ENCODE measurements at regions not wholly inside any gene's neighbourhood (a gene's known extent, or its start where the extent isn't known, plus 50 kb on each side); places are given as distances from the start of the nearest gene placed in this dataset.
A peak's percentile ranks its signal among the peaks of the same experiment; 100 is the strongest.

DNA sequence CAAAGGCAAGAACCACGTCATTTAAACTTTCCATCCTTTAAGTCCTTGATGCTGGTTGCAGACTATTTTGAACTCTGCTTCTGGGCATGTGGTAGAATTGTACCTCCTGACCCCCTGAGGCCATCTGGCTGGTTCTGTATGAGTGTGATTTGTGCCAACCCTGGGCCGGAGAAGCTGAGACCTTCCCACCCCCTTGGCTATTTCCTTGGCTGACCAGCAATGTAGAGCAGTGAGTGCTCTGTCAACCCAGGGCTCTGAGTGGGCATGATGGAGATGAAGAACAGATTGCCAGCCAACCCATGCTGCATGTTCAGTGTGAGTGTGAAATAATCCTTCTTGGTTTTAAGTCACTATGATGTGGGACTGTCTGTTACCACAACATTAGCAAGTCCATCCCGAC lies 82.1 kb upstream of the RASGRP1 start:
- DNase-seq (ENCODE audit: insufficient read length, low spot score) (no peak), FAIRE-seq (no peak)

DNA sequence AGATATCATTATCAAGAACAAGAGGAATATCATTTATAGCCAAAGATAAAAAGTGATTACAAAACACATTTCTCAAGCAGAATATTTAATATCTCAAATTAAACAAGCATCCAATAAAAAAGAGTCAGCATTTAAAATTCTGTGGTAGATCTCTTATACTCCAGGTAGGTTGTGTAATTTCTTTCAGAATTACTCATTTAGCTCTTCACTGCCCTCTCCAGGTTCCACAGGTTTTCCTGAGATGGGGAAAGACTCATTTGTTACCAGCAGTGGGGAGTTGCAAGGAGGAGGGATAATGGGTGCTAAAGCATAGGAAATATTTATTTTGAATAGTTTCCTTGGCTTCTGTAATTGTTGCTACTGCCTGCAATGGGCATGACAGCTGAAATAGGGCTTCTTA lies 83.1 kb upstream of the RASGRP1 start:
- DNase-seq (ENCODE audit: insufficient read length, low spot score) (peak; percentile 17), FAIRE-seq (no peak)

DNA sequence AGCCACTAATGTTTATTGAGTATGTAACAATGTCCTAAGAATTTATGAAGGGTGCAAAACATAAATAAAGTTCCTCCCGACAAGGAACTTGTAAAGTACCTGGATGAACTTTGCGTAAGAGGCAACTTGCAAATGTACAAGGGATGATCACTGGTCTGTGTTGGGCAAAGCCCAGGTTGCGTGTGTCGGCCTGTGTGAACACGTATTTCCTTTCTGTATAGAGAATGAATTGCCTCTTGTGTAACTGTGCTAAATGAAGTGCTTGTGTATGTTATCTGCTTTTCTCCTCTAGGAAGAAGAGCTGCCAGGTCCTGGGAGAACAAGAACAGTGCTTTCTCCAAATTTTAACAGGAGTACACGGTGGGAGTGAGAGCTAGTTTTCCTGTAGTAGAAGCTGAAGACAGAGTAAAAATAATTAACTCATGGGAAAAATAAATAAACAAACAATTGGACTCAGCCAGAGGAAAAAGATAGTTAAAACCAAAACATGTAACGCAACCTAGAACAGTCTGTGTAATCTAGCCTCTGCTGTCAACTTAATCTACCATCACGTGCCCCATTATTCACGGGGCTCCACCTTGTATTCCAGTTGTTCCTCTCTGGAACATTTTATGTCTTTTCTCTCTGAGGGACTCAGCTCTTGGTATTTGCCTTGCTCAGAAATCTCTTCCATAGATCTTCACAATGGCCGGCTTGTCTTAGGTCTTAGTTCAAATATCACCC lies 83.7 kb upstream of the RASGRP1 start:
- no peak for FAIRE-seq

DNA sequence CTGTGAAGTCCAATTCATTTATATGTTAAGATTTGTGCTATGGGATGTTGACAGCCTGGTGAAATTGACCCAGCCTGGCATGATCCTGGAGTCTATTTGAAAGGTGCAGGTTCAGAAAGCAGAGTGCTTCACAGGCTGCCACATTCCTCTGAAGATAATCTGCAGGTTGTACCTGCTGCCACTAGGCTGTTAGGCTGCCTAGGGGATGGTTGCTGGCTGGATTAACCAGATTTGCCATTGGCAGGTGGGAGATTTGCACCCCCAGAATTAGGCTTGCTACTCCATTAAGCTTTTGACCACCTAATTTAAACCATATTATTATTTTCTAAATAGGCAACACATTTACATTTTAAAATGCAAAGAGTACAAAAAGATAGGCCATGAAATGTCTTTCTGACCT lies 85.8 kb upstream of the RASGRP1 start:
- FAIRE-seq, result no peak
- DNase-seq (ENCODE audit: insufficient read length, low spot score), result no peak

More for the DNA sequence above, 83.7 kb upstream of the RASGRP1 start:
- DNase-seq (ENCODE audit: insufficient read length, low spot score), result no peak

DNA sequence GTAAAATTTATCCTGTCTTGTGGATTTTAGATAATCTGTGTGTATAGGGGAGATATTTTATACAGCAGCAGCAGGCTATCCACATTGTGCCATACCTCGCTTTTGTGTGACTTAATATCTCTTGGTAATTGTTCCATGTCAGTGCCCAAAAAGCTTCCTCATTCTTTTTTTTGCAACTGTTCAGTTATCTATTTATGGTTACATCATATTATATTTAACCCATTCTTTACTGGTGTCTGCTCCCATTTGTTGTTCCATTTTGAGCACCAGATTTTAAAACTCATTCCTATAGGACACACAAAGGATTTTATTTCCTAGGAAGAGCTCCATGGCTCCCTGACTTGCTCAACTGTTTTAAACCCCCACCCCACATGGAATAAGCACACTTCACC lies 86.3 kb upstream of the RASGRP1 start:
- DNase-seq (ENCODE audit: insufficient read length, low spot score) (no peak), FAIRE-seq (no peak)

DNA sequence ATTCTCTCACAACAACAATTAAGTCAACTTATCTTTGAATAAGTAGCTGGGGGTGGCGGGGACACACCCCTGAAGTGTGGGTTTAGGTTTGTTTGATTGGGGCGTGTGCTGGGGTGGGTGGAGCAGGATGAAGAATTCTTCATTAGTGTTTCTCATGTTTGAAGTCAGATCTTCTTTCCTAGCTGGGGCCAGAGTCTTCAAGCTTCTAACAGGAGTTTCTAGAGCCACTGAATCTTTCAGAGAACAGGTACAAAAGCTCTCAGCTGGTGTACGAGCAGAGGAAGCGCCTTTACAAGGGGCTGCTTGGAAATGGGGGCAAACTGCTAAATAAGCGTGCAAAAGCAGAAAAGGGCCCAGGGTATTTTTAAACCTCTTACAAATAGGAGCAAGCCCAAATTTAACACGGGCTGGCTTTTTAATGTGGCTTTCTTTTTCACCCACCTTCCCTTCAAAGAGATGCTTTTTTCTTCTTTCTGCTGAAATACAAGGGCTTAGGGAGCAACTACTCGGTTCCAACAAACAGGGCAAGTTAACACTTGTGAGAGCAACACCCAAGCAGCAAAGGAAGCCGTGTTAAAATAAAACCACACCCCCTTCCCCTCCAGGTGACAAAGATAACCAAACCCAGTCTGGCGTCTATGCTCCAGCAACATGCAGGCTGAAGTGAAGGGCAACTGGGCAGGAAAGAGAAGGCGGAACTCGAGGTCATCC lies 86.9 kb upstream of the RASGRP1 start:
- DNase-seq (ENCODE audit: insufficient read length, low spot score) (no peak), FAIRE-seq (no peak)

DNA sequence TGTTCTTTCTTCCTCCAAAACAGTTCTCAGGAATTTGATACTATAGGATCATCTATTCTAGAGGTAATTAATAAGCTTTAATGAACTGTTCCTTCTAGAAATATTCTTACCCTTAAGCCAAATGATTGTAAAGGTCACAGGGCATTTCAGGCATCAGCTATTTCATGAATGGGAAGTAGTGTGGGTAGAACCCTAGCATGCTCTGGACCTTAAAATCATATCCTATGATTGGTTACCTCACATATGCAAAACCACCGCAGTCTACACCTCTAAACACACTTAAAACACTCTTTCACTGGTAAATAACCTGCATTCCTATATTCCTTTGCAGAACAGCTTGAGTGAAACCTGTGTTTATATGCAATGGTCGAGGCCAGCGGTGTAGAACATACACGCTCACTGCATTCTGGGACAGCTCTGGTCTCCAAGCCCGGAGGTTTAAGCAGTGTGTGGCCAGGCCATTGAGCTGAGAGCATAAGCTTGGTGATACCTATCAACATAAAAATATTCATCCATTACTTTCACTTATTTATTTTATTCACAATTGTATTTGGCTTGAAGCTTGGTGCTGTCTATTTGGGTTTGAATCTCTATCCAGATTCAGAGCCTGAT lies 87.7 kb upstream of the RASGRP1 start:
- no peak for FAIRE-seq
- DNase-seq (ENCODE audit: insufficient read length, low spot score), result no peak

DNA sequence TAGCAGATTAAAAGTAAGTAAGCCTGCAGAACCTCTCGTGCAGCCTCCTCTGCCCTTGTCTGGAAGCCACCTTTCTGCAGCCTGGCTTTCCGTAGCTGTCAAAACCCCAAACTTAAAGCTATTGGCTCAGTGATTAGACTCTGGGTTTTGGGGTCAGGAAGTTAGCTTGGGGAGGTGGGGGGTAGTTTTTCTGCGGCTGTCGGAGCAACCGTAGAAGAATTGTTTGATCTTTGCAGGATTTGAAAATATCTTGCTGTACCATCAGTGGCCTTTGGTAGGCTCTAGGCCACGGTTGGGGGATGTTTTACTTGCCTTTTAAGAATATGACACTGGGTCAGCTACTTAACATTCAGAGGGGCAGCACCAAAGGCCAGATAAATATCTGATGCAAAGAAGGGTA lies 88.4 kb upstream of the RASGRP1 start:
- no peak for FAIRE-seq
- DNase-seq (ENCODE audit: insufficient read length, low spot score), result no peak

DNA sequence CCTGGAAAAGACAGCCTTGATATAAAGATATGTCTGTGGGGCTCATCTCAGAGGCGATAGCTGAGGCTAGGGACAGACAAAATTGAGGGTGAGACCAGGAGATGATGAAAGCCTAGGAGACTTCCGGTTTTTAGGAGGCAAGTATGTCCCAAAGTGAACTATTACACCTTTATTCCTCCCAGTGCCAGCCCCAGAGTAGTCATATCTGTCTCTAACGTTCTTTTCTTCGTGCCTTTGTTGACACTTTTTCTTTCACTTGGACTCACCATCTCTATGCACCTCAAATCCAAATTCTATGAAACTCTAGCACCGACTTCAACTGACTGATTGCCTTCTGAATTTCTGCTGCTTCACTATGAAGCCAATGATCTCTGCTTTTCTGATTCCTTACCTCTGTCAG lies 93.8 kb upstream of the RASGRP1 start:
- FAIRE-seq (no peak), DNase-seq (ENCODE audit: insufficient read length, low spot score) (no peak)

DNA sequence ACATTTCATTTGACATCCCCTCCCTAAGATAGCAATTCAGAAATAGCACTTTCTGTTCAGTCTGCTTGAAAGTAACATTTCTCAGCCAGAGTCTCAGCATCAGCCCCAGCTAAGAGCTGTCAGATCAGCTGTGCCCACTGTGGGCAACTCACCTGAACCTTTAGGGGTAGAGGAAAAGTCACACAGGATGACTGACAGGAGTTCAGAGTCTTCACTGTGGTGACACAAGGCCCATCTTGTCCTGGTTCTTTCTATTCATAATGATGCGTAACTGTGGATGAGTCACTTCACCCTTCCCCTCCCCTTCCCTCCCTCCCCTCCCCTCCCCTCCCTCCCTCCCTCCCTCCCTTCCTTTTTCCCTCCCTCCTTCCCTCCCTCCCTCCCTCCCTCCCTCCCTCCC lies 96.1 kb upstream of the RASGRP1 start:
- no peak for FAIRE-seq

DNA sequence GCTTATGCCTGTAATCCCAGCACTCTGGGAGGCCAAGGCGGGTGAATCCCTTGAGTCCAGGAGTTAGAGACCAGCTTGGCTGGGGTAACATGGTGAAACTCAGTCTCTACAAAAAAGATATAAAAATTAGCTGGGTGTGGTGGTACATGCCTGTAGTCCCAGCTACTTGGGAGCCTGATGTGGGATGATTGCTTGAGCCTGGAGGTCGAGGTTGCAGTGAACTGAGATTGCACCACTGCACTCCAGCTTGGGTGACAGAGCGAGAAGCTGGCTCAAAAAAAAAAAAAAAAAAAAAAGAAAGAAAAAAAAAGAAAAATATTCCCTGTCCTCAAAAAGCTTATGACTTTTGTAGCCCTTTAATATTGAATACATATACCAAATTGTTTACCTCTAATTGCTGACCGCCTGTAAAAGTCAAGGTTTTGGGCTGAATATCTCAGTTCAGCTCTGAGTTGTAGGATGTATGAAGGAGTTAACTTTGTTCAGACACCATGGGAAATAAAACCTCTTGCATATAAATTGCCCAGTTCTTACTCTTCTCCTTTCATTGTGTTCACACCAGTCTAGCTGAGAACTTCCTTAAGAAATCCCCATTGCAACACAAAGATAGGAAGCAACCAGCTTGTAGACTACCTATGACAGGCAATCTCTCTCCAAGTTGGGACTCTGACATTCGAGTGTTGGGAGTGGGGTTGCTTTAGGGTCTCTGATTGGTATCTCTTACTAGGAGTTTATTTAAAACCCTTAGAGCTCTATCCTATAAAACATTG lies 97.6 kb upstream of the RASGRP1 start:
- FAIRE-seq, result no peak
- no peak for DNase-seq (ENCODE audit: insufficient read length, low spot score)

More for the DNA sequence above, 96.1 kb upstream of the RASGRP1 start:
- no peak for DNase-seq (ENCODE audit: insufficient read length, low spot score)

DNA sequence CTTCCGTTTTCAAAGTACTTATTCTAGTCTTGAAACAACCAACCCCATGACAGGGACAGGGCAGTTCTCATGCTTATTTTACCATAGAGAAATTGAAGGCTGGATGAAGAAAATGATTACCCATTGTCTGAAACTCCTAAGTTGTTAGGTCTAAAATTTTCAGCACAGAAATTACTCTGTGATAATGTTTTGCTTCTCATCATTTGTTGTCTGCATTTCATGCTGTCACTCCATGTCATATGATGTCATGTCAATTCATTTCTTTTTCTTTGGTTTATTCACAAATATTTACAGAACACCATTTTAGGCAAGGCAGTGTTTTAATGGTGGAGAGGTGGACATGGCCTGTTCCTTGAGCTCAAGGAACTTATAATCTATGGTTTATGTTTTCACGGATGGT lies 98.2 kb upstream of the RASGRP1 start:
- DNase-seq (ENCODE audit: insufficient read length, low spot score), result no peak
- FAIRE-seq, result no peak

DNA sequence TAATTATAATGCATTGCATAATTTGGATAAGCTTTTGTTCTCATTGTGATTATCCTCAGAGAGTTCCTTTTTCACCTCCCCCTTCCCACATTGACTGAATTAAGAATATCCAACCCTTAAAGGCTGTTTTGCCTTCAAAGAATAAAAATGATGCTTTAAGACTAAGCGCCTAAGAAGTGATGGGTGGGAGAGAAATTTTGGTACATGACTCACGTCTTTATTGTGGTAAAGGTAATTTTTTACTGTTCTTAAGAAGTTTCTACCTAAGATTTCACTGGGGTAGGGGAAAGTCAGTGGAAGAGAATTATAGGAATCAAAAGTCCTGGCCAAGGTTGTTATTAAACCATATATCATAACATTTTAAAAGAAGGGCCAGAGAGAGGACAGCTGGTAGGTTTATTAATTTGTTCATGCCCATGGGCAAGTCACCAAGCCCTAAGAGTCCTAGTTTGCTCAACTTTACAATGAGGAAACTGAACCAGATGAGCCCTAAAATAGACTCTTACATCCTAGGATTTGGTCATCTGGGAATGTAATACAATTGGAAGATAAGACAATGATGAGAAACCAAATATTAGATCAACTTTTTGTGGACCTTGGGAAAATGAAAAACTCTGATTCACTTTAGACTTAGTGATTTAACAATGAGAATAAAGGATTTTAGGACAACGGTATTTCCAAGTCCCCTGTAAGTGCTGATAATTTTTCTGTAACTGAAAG lies 101.1 kb upstream of the RASGRP1 start:
- FAIRE-seq (no peak), DNase-seq (ENCODE audit: insufficient read length, low spot score) (no peak)

DNA sequence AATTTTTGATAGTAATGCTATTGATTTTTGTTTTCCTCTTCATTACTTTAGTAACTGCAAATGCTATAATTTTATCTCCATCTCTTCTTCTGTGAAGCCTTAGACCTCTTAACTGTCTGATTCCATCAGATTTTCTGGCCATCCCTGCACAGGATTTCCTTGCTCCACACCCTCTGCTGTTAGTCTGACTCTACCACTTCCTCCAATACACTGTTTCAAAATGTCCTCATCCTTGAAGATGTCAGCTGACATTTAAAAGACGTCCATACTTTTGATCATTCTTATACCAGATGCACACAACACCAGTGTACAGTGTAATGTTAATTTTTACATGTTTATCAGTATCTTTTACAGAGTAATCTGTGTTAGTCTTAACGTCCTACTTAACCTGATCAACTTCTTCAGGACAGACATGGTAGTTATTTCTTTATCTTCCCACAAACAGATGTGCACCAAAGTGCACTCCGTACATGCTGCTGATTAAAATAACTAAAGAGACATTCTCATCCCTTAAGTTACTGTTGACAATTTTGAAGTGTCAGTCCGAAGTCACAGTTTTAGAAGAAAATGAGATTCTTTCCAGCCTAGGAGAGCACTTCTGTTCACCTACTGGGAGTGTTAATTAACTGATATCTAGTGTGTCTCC lies 102.4 kb upstream of the RASGRP1 start:
- no peak for DNase-seq (ENCODE audit: insufficient read length, low spot score)
- no peak for FAIRE-seq

DNA sequence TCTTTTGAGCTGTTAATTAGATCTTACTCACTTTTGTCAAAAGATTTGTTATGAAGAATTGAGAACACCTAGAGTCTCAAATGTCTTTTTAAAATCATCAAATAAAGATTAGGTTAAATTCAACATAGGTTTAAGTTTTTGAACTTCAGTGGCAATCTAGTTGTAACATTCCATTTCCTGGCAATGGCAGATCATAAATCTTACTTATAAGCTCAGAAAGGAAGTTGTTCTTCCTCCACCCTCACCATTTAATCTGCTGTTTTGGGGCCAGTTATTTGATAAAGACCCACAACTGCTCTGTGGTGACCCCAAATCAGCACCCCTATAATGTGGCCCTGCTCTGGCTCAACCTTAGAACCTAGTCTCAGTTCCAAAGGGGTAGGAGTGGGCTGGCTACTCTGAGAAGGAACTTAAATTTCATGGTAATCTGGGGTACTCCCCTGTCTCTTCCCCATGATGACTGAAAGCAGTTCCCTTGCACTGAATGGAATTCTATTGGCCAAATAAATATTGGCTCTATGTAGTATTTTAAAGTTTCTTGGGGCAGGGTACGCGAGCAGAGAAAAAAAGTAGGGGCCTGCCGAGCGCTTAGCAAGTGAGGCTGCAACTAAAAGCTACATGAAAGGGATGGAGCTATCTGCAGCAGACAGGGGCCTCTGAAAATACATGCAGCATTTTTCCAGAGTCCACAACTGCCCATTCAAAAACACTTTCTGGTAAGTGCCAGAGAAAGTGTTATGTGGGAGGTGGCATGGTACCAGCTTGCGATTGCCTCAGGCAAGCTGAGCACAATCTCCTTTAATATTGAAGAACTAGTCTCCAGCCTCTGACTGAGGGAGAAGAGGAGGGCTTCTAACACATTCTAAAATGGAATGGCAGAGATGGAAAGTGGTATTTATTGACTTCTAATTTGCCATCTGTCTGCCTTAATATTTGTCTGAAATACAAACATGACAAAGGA lies 103.6 kb upstream of the RASGRP1 start:
- DNase-seq (ENCODE audit: insufficient read length, low spot score) (no peak), FAIRE-seq (no peak)

DNA sequence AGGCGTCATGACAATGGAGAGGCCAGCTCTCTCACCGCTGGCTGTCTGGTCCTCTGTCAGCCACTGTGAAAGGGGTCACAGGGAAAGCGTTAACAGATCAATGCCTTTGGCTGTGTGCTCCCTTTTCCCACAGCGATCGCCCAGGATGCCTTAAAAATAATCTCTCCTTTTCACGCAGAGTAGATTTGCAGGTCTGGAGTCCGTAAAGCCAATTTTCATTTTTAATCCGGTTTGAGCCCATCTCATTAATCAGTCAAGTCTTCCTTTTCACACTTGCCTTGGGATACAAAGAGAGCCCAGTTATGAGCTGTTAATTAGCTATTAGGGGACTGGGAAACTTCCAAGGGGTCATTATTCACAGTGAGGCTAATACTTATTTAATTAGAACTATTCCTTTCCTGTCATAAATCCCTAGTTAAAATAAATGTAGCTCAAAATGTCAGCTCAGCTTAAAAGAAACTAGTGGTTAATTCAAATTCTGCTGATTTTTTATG lies 104.3 kb upstream of the RASGRP1 start:
- DNase-seq (ENCODE audit: insufficient read length, low spot score), result no peak
- no peak for FAIRE-seq

DNA sequence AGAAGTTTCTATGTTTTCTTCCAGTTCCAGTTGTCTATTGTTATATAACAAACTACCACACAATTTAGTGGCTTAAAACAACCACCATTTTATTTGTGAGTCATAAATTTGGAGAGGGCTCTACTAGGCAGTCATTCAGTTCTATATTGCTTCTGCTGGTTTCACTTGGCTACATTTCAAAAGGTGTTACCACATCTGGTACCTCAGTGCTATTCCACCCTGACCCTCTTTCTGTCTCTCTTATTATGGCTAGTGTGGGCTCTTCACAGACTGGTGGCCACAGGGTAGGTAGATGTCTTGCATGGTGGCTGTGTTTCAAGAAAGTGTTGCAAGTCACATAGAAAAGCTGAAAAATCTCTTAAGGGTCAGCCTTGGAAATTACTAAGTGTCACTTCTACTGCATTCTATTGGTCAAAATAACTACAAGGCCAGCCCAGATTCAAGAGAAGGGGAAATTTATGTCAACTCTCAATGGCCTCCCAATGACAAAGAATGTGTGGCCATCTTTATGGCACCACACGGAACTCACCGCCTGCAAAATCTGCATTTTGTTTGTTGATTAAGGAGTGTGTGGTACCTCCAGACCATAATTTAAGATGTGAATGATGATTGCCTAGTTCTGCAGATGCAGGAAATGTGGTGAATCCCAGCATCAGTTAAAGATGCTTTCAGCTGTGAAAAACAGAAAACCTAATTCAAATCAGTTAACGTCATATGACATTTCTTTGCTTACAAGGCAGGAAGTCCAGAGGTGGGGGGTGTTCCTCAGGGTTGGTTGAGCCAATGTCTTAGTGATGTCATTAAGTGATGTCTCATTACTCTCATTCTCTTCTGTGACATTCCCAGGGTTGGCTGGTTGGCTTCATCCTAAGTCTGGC lies 105.8 kb upstream of the RASGRP1 start:
- DNase-seq (ENCODE audit: insufficient read length, low spot score) (no peak), FAIRE-seq (no peak)

DNA sequence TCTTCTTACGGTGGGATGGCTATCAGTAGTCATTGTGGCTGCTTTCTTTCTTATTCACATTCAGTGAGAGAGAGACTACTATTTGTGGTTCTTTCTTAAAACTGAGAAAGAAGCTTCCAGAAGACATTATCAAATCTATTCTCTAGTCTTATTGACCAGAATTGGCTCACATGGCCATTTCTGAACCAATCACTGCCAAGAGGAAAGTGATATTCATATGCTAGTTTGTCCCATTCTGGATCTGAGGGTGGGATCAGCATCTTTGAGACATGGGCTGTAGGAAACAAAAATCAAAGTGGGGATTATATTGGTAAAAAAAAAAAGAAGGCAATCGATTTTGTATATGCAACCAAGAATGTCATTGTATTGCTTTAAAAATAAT lies 106.4 kb upstream of the RASGRP1 start:
- DNase-seq (ENCODE audit: insufficient read length, low spot score) (no peak), FAIRE-seq (no peak)

Data from HTR-8/SVneo (cell line).